Fibroblast of peridontal ligament (primary cell): ENCODE measurements at regions not wholly inside any gene's neighbourhood (a gene's known extent, or its start where the extent isn't known, plus 50 kb on each side); places are given as distances from the start of the nearest gene placed in this dataset.
"Not testable (repeated sequence)": the region's sequence is repeated elsewhere in the genome, so short reads cannot be mapped to it uniquely, and the experiment has no call there.

Source experiments
- DNase-seq: peaks from one replicate; pipeline ENCODE4 v3.0.0-alpha.2; 2010; ENCODE audit errors: extremely low read depth

GRCh38 chr2:183916041-183916440, 682.3 kb upstream of the ZNF804A start:
- not testable (repeated sequence) for DNase-seq

DNA sequence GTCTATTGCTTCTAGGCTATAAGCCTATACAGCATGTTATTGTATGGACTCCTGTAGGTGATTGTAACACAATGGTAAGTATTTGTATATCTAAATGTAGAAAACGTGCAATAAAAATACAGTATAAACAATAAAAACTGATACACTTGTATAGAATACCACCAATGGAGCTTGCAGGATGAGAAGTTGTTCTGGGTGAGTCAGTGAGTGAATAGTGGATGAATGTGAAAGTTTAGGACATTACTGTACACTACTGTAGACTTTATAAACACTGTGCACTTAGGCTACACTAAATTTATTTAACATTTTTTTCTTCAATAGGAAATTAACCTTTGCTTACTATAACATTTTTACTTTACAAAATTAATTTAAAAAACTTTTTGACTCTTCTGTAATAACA, 679.2 kb upstream of the ZNF804A start:
- DNase-seq, result no peak

- no peak for DNase-seq
Observed at GRCh38 chr2:183919926-183920325, 678.4 kb upstream of the ZNF804A start.

- DNase-seq, result no peak
Observed at GRCh38 chr2:183925281-183925680, 673.0 kb upstream of the ZNF804A start.

GRCh38 chr2:183926433-183926832, 671.9 kb upstream of the ZNF804A start:
- no peak for DNase-seq

GRCh38 chr2:183927406-183928325, 670.7 kb upstream of the ZNF804A start:
- no peak for DNase-seq

GRCh38 chr2:183935005-183935404, 663.3 kb upstream of the ZNF804A start:
- DNase-seq, result no peak

DNA sequence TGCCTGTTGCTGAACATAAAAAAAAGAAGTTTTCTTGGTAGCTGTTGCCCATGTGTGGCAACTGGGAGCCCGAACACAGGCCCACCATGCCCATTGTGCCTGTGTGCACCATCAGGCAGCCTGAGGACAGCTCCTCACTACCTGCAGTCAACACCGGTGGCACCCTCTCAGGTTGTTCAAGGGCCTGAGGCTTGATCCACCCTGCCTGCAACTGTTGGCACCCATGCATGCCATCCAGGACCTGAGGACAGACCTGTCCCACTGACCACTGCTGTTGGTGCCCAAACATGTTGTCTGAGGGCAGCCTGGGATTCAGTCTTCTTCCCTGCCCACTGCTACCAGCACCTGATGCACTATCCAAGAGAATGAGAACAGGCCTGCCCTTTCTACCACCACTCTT, 661.1 kb upstream of the ZNF804A start:
- no peak for DNase-seq

DNA sequence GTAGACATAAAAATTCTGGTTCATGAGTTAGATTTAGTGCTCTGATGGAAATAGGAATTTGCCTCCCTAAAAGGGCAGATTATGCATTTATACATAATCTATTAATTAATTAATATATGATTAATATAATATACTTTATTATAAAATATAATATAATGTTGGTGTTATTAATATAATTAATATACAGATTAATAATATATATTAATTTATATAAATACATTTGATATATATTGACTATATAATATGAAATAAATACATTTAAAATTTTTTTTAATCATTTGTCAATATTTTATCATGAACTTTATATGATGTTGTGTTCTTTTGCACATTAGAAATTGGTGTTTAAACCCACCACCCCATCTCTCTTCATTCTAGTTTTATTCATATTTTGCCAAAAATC, 652.1 kb upstream of the ZNF804A start:
- DNase-seq, result no peak

DNA sequence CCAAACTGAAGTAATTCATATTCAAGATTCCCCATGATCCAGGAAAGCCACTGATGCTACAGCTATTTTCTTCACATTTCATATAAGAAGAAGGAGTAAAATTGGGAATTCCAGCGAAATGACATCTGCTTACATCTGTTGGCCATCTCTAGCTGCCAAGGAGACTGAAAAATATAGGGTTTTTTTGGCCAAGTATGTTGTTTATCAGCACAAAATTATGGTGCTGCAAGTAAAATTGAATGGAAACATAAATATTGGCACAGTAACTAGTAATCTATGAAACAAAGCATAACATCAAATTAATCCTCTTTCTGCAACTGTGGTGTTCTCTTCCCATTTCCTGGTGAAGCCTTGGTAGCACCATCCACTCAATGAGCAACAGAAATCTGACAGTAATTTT, 649.5 kb upstream of the ZNF804A start:
- DNase-seq, result no peak

DNA sequence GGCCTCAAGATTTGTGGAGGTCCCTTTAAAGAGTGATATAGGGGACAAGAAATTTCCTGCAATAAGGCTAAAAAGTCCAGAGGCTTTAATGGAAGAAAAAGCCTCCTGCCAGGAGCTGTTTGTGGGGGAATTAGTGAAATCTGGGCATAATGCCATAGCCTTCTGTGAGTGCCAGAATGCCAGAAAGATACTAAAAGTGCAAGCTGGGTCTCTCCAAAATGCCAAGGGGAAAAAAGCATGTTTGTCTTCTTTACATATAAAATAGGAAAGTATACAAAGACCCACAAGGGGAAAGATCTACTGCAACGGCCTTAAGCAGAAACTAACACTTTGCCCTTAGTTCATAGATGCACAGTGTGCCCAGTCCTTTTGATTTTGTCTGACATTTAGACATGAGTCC, 647.7 kb upstream of the ZNF804A start:
- DNase-seq, result no peak

- no peak for DNase-seq
Observed at GRCh38 chr2:183951630-183952029, 646.7 kb upstream of the ZNF804A start.

- no peak for DNase-seq
Observed at GRCh38 chr2:183952741-183953140, 645.6 kb upstream of the ZNF804A start.

- DNase-seq, result no peak
Observed at GRCh38 chr2:183963609-183964008, 634.7 kb upstream of the ZNF804A start.

DNA sequence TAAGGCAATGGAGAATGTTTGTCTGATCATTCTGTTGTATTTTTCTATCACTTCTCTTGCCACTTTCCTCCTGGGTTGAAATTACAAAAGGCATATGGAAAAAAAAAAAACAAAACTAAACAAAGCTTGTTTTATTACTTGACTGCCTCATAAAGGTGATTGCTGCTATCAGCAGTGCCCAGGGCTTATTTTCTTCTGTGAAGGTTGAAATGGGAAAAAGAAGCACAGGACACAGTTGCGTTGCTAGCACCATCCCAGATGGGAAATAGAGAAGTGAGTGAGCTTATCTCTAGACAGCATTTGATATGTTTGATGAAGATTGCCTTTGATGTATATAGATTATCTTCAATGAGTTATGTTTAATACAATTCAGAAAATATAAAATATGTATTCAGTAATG, 633.8 kb upstream of the ZNF804A start:
- no peak for DNase-seq

DNA sequence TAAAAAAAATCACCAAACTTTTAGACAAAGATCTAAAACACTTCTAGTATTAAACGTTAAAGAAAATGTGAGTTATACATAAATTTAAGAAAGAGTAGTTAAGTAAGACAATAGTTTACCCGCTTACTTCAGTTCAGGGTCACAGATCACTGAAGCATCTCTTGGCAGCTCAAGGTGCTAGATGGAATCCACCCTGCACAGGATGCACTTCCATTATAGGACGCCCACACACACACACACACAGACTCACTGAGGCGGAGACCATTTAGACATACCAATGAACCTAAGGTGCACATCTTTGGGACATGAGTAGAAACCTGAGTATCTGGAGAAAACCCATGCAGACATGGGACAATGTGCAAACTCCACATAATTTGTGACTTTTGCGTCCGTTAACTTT, 630.6 kb upstream of the ZNF804A start:
- no peak for DNase-seq

- DNase-seq, result not testable (repeated sequence)
Observed at GRCh38 chr2:183975676-183976075, 622.7 kb upstream of the ZNF804A start.

DNA sequence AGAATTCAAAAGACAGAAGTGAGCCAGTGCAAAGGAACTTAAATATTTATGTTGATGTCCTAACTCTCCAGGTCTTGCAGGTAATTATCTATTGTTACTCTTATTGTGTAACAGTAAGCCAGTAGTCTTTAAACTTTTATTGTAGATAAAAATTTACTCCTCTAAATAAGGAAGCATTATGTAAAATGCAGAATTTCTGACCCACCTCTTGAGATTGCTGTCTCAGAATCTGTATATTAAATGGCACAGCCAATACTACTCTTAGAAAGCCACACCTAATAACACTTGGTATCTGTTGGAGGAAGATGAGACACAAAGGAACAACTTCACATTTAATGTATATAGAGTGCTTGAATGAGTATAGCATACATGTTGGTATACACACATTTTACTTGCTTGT, 613.5 kb upstream of the ZNF804A start:
- no peak for DNase-seq

- DNase-seq, result no peak
Observed at GRCh38 chr2:183991968-183992367, 606.4 kb upstream of the ZNF804A start.

DNA sequence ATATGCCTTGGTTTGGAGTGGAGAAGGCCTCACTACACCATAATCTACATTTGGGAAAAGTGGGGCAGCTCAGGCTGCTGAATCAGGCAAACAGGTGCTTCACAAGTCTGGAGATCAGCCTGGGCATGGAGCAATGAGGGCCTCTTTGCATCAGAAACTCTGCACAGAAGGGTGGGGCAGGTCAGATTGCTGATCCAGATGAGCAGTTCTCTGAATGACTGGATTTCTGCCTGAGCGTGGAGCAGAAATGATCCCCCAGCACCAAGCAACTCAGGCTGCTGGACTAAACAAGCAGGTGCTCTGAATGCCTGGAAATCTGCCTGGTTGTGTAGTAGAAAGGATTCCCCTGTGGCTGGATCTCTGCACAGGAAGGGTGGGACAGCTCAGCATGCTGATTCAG, 605.3 kb upstream of the ZNF804A start:
- DNase-seq, result no peak

- no peak for DNase-seq
Observed at GRCh38 chr2:183995632-183996031, 602.7 kb upstream of the ZNF804A start.

DNA sequence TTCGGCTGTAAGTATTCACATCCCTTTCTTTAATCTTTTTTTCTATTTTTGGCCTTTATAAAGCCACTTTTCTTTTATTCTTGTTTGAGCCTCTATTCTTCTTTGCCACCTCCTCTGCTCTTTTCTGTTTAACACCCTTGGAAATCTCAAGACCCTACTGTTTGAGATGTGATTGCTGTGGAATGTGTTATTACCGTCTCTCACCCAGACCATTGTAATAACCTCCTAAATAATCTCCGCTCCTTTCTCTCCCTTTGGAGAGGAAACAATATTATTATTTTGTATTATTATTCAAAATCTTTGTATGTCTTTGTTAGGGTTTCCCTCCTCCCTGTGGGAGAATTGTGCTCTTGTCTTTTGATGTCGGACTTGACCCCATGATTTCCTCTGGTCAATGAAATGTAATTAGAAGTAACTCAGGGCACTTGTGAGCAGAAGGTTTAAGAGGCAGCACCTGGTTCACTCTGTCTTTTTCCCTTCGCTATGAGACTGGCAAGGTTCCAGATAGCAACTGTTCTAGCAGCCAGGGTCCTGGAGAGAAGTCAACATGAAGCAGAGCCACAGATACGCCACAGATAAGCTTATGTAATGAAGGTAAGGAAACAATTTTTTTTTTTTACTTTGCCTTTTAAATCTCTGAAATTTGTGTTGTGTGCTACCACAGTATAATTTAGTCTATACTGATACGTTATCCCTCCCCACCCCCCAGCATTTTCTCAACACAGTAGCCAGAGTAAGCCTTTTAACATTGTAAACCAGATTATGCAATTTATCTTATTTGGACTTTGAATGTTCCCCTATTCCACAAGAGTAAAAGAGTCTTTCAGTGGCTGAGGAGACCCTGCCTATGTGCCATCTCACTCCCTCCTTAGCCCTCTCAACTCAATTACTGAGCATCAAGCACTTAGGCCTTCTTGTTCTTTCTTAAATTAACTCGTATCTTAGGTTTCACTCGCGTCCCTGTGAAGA, 601.2 kb upstream of the ZNF804A start:
- DNase-seq, result no peak
